H9 (cell line): ENCODE measurements at regions not wholly inside any gene's neighbourhood (a gene's known extent, or its start where the extent isn't known, plus 50 kb on each side); places are given as distances from the start of the nearest gene placed in this dataset.

ENCODE experiments used
- DNase-seq: peaks from one replicate; pipeline ENCODE4 v3.0.0-alpha.2; 2017
- H2AFZ ChIP-seq: one replicate; pipeline ENCODE4 v1.6.1; 2013; ENCODE audit warnings: mild to moderate bottlenecking, low read length, control low read depth, moderate library complexity
- H2AK5ac ChIP-seq: 2 replicates; pipeline ENCODE4 v1.6.1; 2013; ENCODE audit warnings: low read length, control low read depth, mixed read lengths; ENCODE audit not compliant: insufficient read length
- H2BK120ac ChIP-seq: one replicate; pipeline ENCODE4 v1.6.1; 2013; ENCODE audit warnings: low read depth, mild to moderate bottlenecking, low read length, control low read depth, inconsistent platforms; ENCODE audit not compliant: poor library complexity, severe bottlenecking
- H2BK12ac ChIP-seq: 2 replicates; pipeline ENCODE4 v1.6.1; 2013; ENCODE audit warnings: low read length, control low read depth, mixed read lengths, low read depth; ENCODE audit not compliant: insufficient read length
- H2BK15ac ChIP-seq: 2 replicates; pipeline ENCODE4 v1.6.1; 2013; ENCODE audit warnings: low read depth, low read length, control low read depth
- H2BK20ac ChIP-seq: one replicate; pipeline ENCODE4 v1.6.1; 2013; ENCODE audit warnings: low read depth, mild to moderate bottlenecking, low read length, control low read depth, inconsistent platforms; ENCODE audit not compliant: poor library complexity, severe bottlenecking
- H2BK5ac ChIP-seq: 2 replicates; pipeline ENCODE4 v1.6.1; 2013; ENCODE audit warnings: low read length, control low read depth, mixed read lengths; ENCODE audit not compliant: insufficient read length
- H3K14ac ChIP-seq: 2 replicates; pipeline ENCODE4 v1.6.1; 2013; ENCODE audit warnings: low read length, control low read depth; ENCODE audit not compliant: insufficient read depth
- H3K18ac ChIP-seq: 2 replicates; pipeline ENCODE4 v1.6.1; 2013; ENCODE audit warnings: low read depth, mild to moderate bottlenecking, mixed read lengths, low read length, control low read depth; ENCODE audit not compliant: insufficient read length
- H3K23ac ChIP-seq: 2 replicates; pipeline ENCODE4 v1.6.1; 2013; ENCODE audit warnings: low read length, control low read depth, mixed read lengths, low read depth; ENCODE audit not compliant: insufficient read length
- H3K23me2 ChIP-seq: 2 replicates; pipeline ENCODE4 v1.6.1; 2013; ENCODE audit warnings: low read depth, mild to moderate bottlenecking, mixed read lengths, low read length, control low read depth; ENCODE audit not compliant: insufficient read length, poor library complexity, severe bottlenecking
- H3K27ac ChIP-seq: 2 replicates; pipeline ENCODE4 v1.5.1; 2013; ENCODE audit warnings: low read length, control low read depth, mixed read lengths, low read depth; ENCODE audit not compliant: insufficient read length
- H3K27me3 ChIP-seq: 2 replicates; pipeline ENCODE4 v1.6.1; 2013; ENCODE audit warnings: low read length, control low read depth, inconsistent platforms; ENCODE audit not compliant: insufficient read depth
- H3K4ac ChIP-seq: 2 replicates; pipeline ENCODE4 v1.6.1; 2013; ENCODE audit warnings: low read depth, mild to moderate bottlenecking, control low read depth, inconsistent platforms, low read length, moderate library complexity
- H3K4me1 ChIP-seq: 2 replicates; pipeline ENCODE4 v1.6.1; 2013; ENCODE audit warnings: low read length, control low read depth, inconsistent platforms; ENCODE audit not compliant: insufficient read depth
- H3K4me2 ChIP-seq: 2 replicates; pipeline ENCODE4 v1.6.1; 2013; ENCODE audit warnings: low read length, control low read depth, mixed read lengths; ENCODE audit not compliant: insufficient read length, insufficient read depth
- H3K56ac ChIP-seq: 2 replicates; pipeline ENCODE4 v1.6.1; 2013; ENCODE audit warnings: low read depth, mild to moderate bottlenecking, mixed read lengths, low read length, control low read depth; ENCODE audit not compliant: insufficient read length
- H3K79me1 ChIP-seq: 2 replicates; pipeline ENCODE4 v1.6.1; 2013; ENCODE audit warnings: low read depth, mild to moderate bottlenecking, moderate library complexity, low read length, control low read depth, inconsistent platforms; ENCODE audit not compliant: insufficient read depth, poor library complexity, severe bottlenecking
- H3K79me2 ChIP-seq: 2 replicates; pipeline ENCODE4 v1.6.1; 2013; ENCODE audit warnings: low read length, control low read depth, inconsistent platforms; ENCODE audit not compliant: insufficient read depth
- H3K9ac ChIP-seq: 2 replicates; pipeline ENCODE4 v1.6.1; 2013; ENCODE audit warnings: low read length, control low read depth, mixed read lengths; ENCODE audit not compliant: insufficient read length; ENCODE audit errors: extremely low read depth
- H3K9me3 ChIP-seq: one replicate; pipeline ENCODE4 v1.6.1; 2013; ENCODE audit warnings: low read depth, low read length, inconsistent platforms; ENCODE audit not compliant: control insufficient read depth
- H3T11ph ChIP-seq: one replicate; pipeline ENCODE4 v1.6.1; 2013; ENCODE audit warnings: mild to moderate bottlenecking, low read length, control low read depth, inconsistent platforms
- H4K20me1 ChIP-seq: one replicate; pipeline ENCODE4 v1.6.1; 2013; ENCODE audit not compliant: control insufficient read depth, insufficient read length, insufficient read depth
- H4K5ac ChIP-seq: 2 replicates; pipeline ENCODE4 v1.6.1; 2013; ENCODE audit warnings: low read depth, mild to moderate bottlenecking, mixed read lengths, low read length, control low read depth; ENCODE audit not compliant: insufficient read length
- H4K8ac ChIP-seq: replicated peaks from 2 replicates; pipeline ENCODE4 v1.6.1; 2013; ENCODE audit warnings: low read length, control low read depth, mixed read lengths, low read depth; ENCODE audit not compliant: insufficient read length
- H4K91ac ChIP-seq: 2 replicates; pipeline ENCODE4 v1.6.1; 2013; ENCODE audit warnings: low read depth, mild to moderate bottlenecking, moderate library complexity, mixed read lengths, low read length, control low read depth; ENCODE audit not compliant: insufficient read length
- H3K27ac Mint-ChIP-seq, 3 experiments: 2 replicates in 2 of 3; 3 replicates in 1 of 3; pipeline ENCODE4 v1.8.0; 2020 to 2021; ENCODE audit warnings: mixed read lengths in 3 of 3, mild to moderate bottlenecking in 1 of 3, moderate library complexity in 1 of 3
- H3K27me3 Mint-ChIP-seq: 2 replicates; pipeline ENCODE4 v1.8.0; 2021; ENCODE audit warnings: low read depth, mild to moderate bottlenecking, moderate library complexity, mixed read lengths
- H3K36me3 Mint-ChIP-seq, 3 experiments: 2 replicates in 2 of 3; 3 replicates in 1 of 3; pipeline ENCODE4 v1.8.0; 2020 to 2021; ENCODE audit warnings: low read depth in 3 of 3, mixed read lengths in 3 of 3; ENCODE audit not compliant: insufficient read depth in 1 of 3
- H3K4me1 Mint-ChIP-seq, 2 experiments: 2 replicates each; pipeline ENCODE4 v1.8.0; 2020; ENCODE audit warnings: mixed read lengths in 2 of 2
- H3K4me3 Mint-ChIP-seq, 2 experiments: 2 replicates in 1 of 2; 3 replicates in 1 of 2; pipeline ENCODE4 v1.8.0; 2020 to 2021; ENCODE audit warnings: mild to moderate bottlenecking in 2 of 2, mixed read lengths in 2 of 2, moderate library complexity in 1 of 2
- H3K9me3 Mint-ChIP-seq, 2 experiments: 2 replicates in 1 of 2; 3 replicates in 1 of 2; pipeline ENCODE4 v1.8.0; 2020; ENCODE audit warnings: mild to moderate bottlenecking in 2 of 2, mixed read lengths in 2 of 2, moderate library complexity in 1 of 2
- WGBS: extraction: QIAGEN DNeasy Blood & Tissue Kit; methylation state at CpG from one replicate; pipeline ENCODE4 v1.1.7; 2013; ENCODE audit warnings: missing lambda C conversion rate, low lambda C conversion rate, mixed read lengths; ENCODE audit not compliant: insufficient read length; ENCODE audit errors: extremely low coverage; 5-methylcytosine and 5-hydroxymethylcytosine counted together
- TF ChIP-seq, protein P1 (sequence below): fragments of 200-600 bp; sonication (generic); conservative IDR thresholded peaks from 3 replicates; pipeline ENCODE4 v1.8.0; 2021; ENCODE audit warnings: antibody characterized with exemption, mild to moderate bottlenecking

DNA sequence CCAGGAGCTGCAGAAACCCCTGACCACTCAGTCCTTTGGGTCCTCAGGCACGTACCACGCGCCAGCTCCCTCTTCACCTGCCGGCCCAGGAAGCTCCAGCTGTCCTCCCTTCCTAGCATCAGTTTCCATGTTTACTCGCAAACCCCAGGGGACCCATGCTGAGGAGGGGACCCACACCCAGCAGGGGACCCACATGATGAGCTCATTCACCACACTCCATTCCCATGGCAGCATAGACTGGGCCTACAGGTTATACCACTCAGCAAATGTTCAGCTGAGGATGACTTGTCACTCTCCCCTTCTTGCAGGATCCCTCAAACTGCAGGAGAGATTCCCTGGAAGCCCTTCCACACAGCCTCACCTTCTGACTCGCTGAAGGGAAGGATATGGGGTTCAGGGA, 73.5 kb upstream of the GALNT10 start:
- TF ChIP-seq, protein P1, sequence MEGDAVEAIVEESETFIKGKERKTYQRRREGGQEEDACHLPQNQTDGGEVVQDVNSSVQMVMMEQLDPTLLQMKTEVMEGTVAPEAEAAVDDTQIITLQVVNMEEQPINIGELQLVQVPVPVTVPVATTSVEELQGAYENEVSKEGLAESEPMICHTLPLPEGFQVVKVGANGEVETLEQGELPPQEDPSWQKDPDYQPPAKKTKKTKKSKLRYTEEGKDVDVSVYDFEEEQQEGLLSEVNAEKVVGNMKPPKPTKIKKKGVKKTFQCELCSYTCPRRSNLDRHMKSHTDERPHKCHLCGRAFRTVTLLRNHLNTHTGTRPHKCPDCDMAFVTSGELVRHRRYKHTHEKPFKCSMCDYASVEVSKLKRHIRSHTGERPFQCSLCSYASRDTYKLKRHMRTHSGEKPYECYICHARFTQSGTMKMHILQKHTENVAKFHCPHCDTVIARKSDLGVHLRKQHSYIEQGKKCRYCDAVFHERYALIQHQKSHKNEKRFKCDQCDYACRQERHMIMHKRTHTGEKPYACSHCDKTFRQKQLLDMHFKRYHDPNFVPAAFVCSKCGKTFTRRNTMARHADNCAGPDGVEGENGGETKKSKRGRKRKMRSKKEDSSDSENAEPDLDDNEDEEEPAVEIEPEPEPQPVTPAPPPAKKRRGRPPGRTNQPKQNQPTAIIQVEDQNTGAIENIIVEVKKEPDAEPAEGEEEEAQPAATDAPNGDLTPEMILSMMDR = no peak
- Histone ChIP-seq H2BK5ac (no peak overlapping the region), H2AFZ (no peak overlapping the region), H3K79me2 (no peaks in the 10 kb centered on the region), H4K8ac (no peak overlapping the region), H3K27ac (no peak overlapping the region), H4K5ac (no peak overlapping the region), H3K4ac (no peak overlapping the region), H2BK120ac (no peak overlapping the region), H3K23ac (no peak overlapping the region), H3T11ph (no peak overlapping the region), H3K18ac (no peak overlapping the region), H3K56ac (no peak overlapping the region), H3K4me2 (no peak overlapping the region), H2AK5ac (no peak overlapping the region), H2BK20ac (no peak overlapping the region), H3K23me2 (no peaks in the 10 kb centered on the region), H3K27me3 (no peaks in the 10 kb centered on the region), H4K20me1 (no peaks in the 10 kb centered on the region), H4K91ac (no peak overlapping the region), H3K9ac (no peak overlapping the region), H2BK15ac (no peak overlapping the region), H2BK12ac (no peak overlapping the region), H3K14ac (no peak overlapping the region), H3K9me3 (no peaks in the 10 kb centered on the region), H3K79me1 (no peaks in the 10 kb centered on the region), H3K4me1 (no peaks in the 10 kb centered on the region; the same call in 1 of the 2 replicates)
- Mint-ChIP-seq H3K27ac (peak overlapping the region in 1 of 3 experiments; percentile 49; a peak in 2 of 7 replicates), H3K36me3 (no peaks in the 10 kb centered on the region; a peak in 1 of 7 replicates), H3K27me3 (peaks cover 5% of the 10 kb centered on the region), H3K4me1 (peaks cover 17 to 19% of the 10 kb centered on the region in 2 experiments), H3K9me3 (no peaks in the 10 kb centered on the region), H3K4me3 (no peak overlapping the region)
- no CpG with 5 or more reads among the region's 6 CpGs for WGBS
- no peak for DNase-seq
